ENCODE measurements at regions not wholly inside any gene's neighbourhood (a gene's known extent, or its start where the extent isn't known, plus 50 kb on each side); places are given as distances from the start of the nearest gene placed in this dataset.

DNA sequence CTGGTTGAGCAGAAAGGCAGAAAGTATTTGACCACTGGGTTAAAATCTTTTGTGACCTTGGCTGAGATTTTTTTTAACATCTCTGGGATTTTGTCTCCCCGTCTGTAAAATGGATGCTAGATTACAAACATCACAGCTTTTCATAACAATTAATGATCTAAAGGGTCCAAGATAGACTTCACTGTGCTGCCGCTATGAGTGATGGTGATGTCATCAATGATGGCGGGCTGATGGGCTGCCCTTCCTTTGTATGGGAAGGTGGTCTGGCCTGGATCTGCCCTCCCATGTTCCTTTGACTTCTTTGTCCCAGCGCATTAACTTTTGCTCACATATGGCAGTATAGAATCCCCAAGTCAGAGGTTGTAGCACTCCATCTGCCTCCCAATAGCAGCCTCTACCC, 116.7 kb downstream of the IRX5 start:
- TF ChIP-seq, protein P1, sequence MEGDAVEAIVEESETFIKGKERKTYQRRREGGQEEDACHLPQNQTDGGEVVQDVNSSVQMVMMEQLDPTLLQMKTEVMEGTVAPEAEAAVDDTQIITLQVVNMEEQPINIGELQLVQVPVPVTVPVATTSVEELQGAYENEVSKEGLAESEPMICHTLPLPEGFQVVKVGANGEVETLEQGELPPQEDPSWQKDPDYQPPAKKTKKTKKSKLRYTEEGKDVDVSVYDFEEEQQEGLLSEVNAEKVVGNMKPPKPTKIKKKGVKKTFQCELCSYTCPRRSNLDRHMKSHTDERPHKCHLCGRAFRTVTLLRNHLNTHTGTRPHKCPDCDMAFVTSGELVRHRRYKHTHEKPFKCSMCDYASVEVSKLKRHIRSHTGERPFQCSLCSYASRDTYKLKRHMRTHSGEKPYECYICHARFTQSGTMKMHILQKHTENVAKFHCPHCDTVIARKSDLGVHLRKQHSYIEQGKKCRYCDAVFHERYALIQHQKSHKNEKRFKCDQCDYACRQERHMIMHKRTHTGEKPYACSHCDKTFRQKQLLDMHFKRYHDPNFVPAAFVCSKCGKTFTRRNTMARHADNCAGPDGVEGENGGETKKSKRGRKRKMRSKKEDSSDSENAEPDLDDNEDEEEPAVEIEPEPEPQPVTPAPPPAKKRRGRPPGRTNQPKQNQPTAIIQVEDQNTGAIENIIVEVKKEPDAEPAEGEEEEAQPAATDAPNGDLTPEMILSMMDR (IDR thresholded peaks at IDR 0.05), result no peak
- no peak for TF ChIP-seq POLR2A (IDR thresholded peaks at IDR 0.05)

All from sigmoid colon (tissue), 3 donors.